NCI-H345 treated with DMSO at 0.1 percent for 48 hours (cell line): ENCODE measurements at regions not wholly inside any gene's neighbourhood (a gene's known extent, or its start where the extent isn't known, plus 50 kb on each side); places are given as distances from the start of the nearest gene placed in this dataset.

Experiments used
- DNase-seq: peaks from one replicate; lab custom pipeline; 2025; ENCODE audit not compliant: unreplicated experiment; lab: John Stamatoyannopoulos, UW

GRCh38 chr13:47134939-47135489 is 238.2 kb upstream of the HTR2A start:
- DNase-seq = no peak

GRCh38 chr13:47133011-47133445 is 236.2 kb upstream of the HTR2A start:
- DNase-seq = no peak

- no peak for DNase-seq
These were observed 232.6 kb upstream of the HTR2A start for GRCh38 chr13:47129461-47129860.

GRCh38 chr13:47126432-47126831 is 229.6 kb upstream of the HTR2A start:
- DNase-seq = no peak

- no peak for DNase-seq
These were observed 224.4 kb upstream of the HTR2A start for GRCh38 chr13:47121092-47121763.

GRCh38 chr13:47120282-47120681 is 223.4 kb upstream of the HTR2A start:
- no peak for DNase-seq

GRCh38 chr13:47119575-47120235 is 222.9 kb upstream of the HTR2A start:
- DNase-seq = no peak

GRCh38 chr13:47117268-47117667 is 220.4 kb upstream of the HTR2A start:
- no peak for DNase-seq

GRCh38 chr13:47114030-47114429 is 217.2 kb upstream of the HTR2A start:
- no peak for DNase-seq

- DNase-seq = no peak
These were observed 216.0 kb upstream of the HTR2A start for GRCh38 chr13:47112903-47113299.

GRCh38 chr13:47112205-47112902 is 215.5 kb upstream of the HTR2A start:
- DNase-seq = no peak

GRCh38 chr13:47111499-47111898 is 214.6 kb upstream of the HTR2A start:
- DNase-seq = no peak

GRCh38 chr13:47110833-47111240 is 214.0 kb upstream of the HTR2A start:
- DNase-seq = no peak

- no peak for DNase-seq
These were observed 213.3 kb upstream of the HTR2A start for GRCh38 chr13:47110141-47110540.

- no peak for DNase-seq
These were observed 212.2 kb upstream of the HTR2A start for GRCh38 chr13:47109028-47109427.

- no peak for DNase-seq
These were observed 203.5 kb upstream of the HTR2A start for GRCh38 chr13:47100214-47100853.

- DNase-seq = no peak
These were observed 198.0 kb upstream of the HTR2A start for GRCh38 chr13:47094734-47095434.

GRCh38 chr13:47092202-47092601 is 195.3 kb upstream of the HTR2A start:
- no peak for DNase-seq

GRCh38 chr13:47087841-47088240 is 191.0 kb upstream of the HTR2A start:
- DNase-seq = no peak

GRCh38 chr13:47087241-47087640 is 190.4 kb upstream of the HTR2A start:
- no peak for DNase-seq

- no peak for DNase-seq
These were observed 188.5 kb upstream of the HTR2A start for GRCh38 chr13:47085346-47085745.
